ENCODE measurements at regions not wholly inside any gene's neighbourhood (a gene's known extent, or its start where the extent isn't known, plus 50 kb on each side); places are given as distances from the start of the nearest gene placed in this dataset.
A peak's percentile ranks its signal among the peaks of the same experiment; 100 is the strongest.
"Not testable (repeated sequence)": the region's sequence is repeated elsewhere in the genome, so short reads cannot be mapped to it uniquely, and the experiment has no call there.

- not testable (repeated sequence) for H3K27me3 ChIP-seq (ENCODE audit: insufficient read depth, low read length); H3K9me3 ChIP-seq (ENCODE audit: low read length); H3K4me3 ChIP-seq (ENCODE audit: low read length); H3K4me1 ChIP-seq (ENCODE audit: insufficient read depth, low read length); H3K36me3 ChIP-seq (ENCODE audit: insufficient read depth, low read length); H2AFZ ChIP-seq (ENCODE audit: low read depth, low read length)
Measured at GRCh38 chr5:29451004-29451403, 1742.5 kb upstream of the CDH6 start.

GRCh38 chr5:29414681-29415080 lies 1778.8 kb upstream of the CDH6 start:
- Histone ChIP-seq H2AFZ (ENCODE audit: low read depth, low read length) (no peak overlapping the region), H3K36me3 (ENCODE audit: insufficient read depth, low read length) (no peaks in the 10 kb centered on the region), H3K4me1 (ENCODE audit: insufficient read depth, low read length) (no peaks in the 10 kb centered on the region), H3K27me3 (ENCODE audit: insufficient read depth, low read length) (no peaks in the 10 kb centered on the region), H3K4me3 (ENCODE audit: low read length) (no peak overlapping the region), H3K9me3 (ENCODE audit: low read length) (no peaks in the 10 kb centered on the region)

- no peak overlapping the region for H2AFZ ChIP-seq (ENCODE audit: low read depth, low read length)
- no peak overlapping the region for H3K4me3 ChIP-seq (ENCODE audit: low read length)
- H3K9me3 ChIP-seq (ENCODE audit: low read length), result no peaks in the 10 kb centered on the region
- no peaks in the 10 kb centered on the region for H3K36me3 ChIP-seq (ENCODE audit: insufficient read depth, low read length)
- H3K27me3 ChIP-seq (ENCODE audit: insufficient read depth, low read length), result no peaks in the 10 kb centered on the region
- no peaks in the 10 kb centered on the region for H3K4me1 ChIP-seq (ENCODE audit: insufficient read depth, low read length)
Measured at GRCh38 chr5:29412979-29413378, 1780.5 kb upstream of the CDH6 start.

GRCh38 chr5:29402270-29402669 lies 1791.2 kb upstream of the CDH6 start:
- no peaks in the 10 kb centered on the region for H3K9me3 ChIP-seq (ENCODE audit: low read length)
- no peaks in the 10 kb centered on the region for H3K27me3 ChIP-seq (ENCODE audit: insufficient read depth, low read length)
- H3K36me3 ChIP-seq (ENCODE audit: insufficient read depth, low read length), result no peaks in the 10 kb centered on the region
- H2AFZ ChIP-seq (ENCODE audit: low read depth, low read length), result no peak overlapping the region
- H3K4me3 ChIP-seq (ENCODE audit: low read length), result no peak overlapping the region
- no peaks in the 10 kb centered on the region for H3K4me1 ChIP-seq (ENCODE audit: insufficient read depth, low read length)

GRCh38 chr5:29389993-29390392 lies 1803.5 kb upstream of the CDH6 start:
- H3K36me3 ChIP-seq (ENCODE audit: insufficient read depth, low read length), result no peaks in the 10 kb centered on the region
- no peaks in the 10 kb centered on the region for H3K9me3 ChIP-seq (ENCODE audit: low read length)
- no peak overlapping the region for H3K4me3 ChIP-seq (ENCODE audit: low read length)
- no peaks in the 10 kb centered on the region for H3K27me3 ChIP-seq (ENCODE audit: insufficient read depth, low read length)
- no peak overlapping the region for H2AFZ ChIP-seq (ENCODE audit: low read depth, low read length)
- H3K4me1 ChIP-seq (ENCODE audit: insufficient read depth, low read length), result no peaks in the 10 kb centered on the region

- no peaks in the 10 kb centered on the region for H3K27me3 ChIP-seq (ENCODE audit: insufficient read depth, low read length)
- no peaks in the 10 kb centered on the region for H3K36me3 ChIP-seq (ENCODE audit: insufficient read depth, low read length)
- H3K4me1 ChIP-seq (ENCODE audit: insufficient read depth, low read length), result peaks cover 2% of the 10 kb centered on the region
- H3K9me3 ChIP-seq (ENCODE audit: low read length), result no peaks in the 10 kb centered on the region
- no peak overlapping the region for H3K4me3 ChIP-seq (ENCODE audit: low read length)
- no peak overlapping the region for H2AFZ ChIP-seq (ENCODE audit: low read depth, low read length)
Measured at GRCh38 chr5:29387384-29387783, 1806.1 kb upstream of the CDH6 start.

- H3K4me1 ChIP-seq (ENCODE audit: insufficient read depth, low read length), result peaks cover 4% of the 10 kb centered on the region
- H3K36me3 ChIP-seq (ENCODE audit: insufficient read depth, low read length), result no peaks in the 10 kb centered on the region
- no peaks in the 10 kb centered on the region for H3K9me3 ChIP-seq (ENCODE audit: low read length)
- no peak overlapping the region for H3K4me3 ChIP-seq (ENCODE audit: low read length)
- H2AFZ ChIP-seq (ENCODE audit: low read depth, low read length), result peak overlapping the region; percentile 28
- H3K27me3 ChIP-seq (ENCODE audit: insufficient read depth, low read length), result no peaks in the 10 kb centered on the region
Measured at GRCh38 chr5:29382780-29383179, 1810.7 kb upstream of the CDH6 start.

GRCh38 chr5:29380029-29380428 lies 1813.5 kb upstream of the CDH6 start:
- Histone ChIP-seq H3K9me3 (ENCODE audit: low read length) (no peaks in the 10 kb centered on the region), H3K4me1 (ENCODE audit: insufficient read depth, low read length) (peaks cover 4% of the 10 kb centered on the region), H3K36me3 (ENCODE audit: insufficient read depth, low read length) (no peaks in the 10 kb centered on the region), H3K4me3 (ENCODE audit: low read length) (no peak overlapping the region), H3K27me3 (ENCODE audit: insufficient read depth, low read length) (no peaks in the 10 kb centered on the region), H2AFZ (ENCODE audit: low read depth, low read length) (no peak overlapping the region)

- Histone ChIP-seq H3K9me3 (ENCODE audit: low read length) (no peaks in the 10 kb centered on the region), H3K36me3 (ENCODE audit: insufficient read depth, low read length) (no peaks in the 10 kb centered on the region), H3K4me1 (ENCODE audit: insufficient read depth, low read length) (peaks cover 4% of the 10 kb centered on the region), H3K4me3 (ENCODE audit: low read length) (no peak overlapping the region), H3K27me3 (ENCODE audit: insufficient read depth, low read length) (no peaks in the 10 kb centered on the region), H2AFZ (ENCODE audit: low read depth, low read length) (no peak overlapping the region)
Measured at GRCh38 chr5:29379619-29380018, 1813.9 kb upstream of the CDH6 start.

GRCh38 chr5:29378104-29378503 lies 1815.4 kb upstream of the CDH6 start:
- H3K36me3 ChIP-seq (ENCODE audit: insufficient read depth, low read length), result no peaks in the 10 kb centered on the region
- H3K4me1 ChIP-seq (ENCODE audit: insufficient read depth, low read length), result peaks cover 4% of the 10 kb centered on the region
- H3K9me3 ChIP-seq (ENCODE audit: low read length), result no peaks in the 10 kb centered on the region
- no peaks in the 10 kb centered on the region for H3K27me3 ChIP-seq (ENCODE audit: insufficient read depth, low read length)
- no peak overlapping the region for H2AFZ ChIP-seq (ENCODE audit: low read depth, low read length)
- H3K4me3 ChIP-seq (ENCODE audit: low read length), result no peak overlapping the region

GRCh38 chr5:29370248-29370647 lies 1823.2 kb upstream of the CDH6 start:
- peaks cover 6% of the 10 kb centered on the region for H3K4me1 ChIP-seq (ENCODE audit: insufficient read depth, low read length)

GRCh38 chr5:29367176-29367833 lies 1826.2 kb upstream of the CDH6 start:
- Histone ChIP-seq H3K27me3 (ENCODE audit: insufficient read depth, low read length) (no peaks in the 10 kb centered on the region), H3K9me3 (ENCODE audit: low read length) (no peaks in the 10 kb centered on the region), H3K4me3 (ENCODE audit: low read length) (no peak overlapping the region), H3K36me3 (ENCODE audit: insufficient read depth, low read length) (no peaks in the 10 kb centered on the region), H3K4me1 (ENCODE audit: insufficient read depth, low read length) (peaks cover 6% of the 10 kb centered on the region), H2AFZ (ENCODE audit: low read depth, low read length) (no peak overlapping the region)

More at GRCh38 chr5:29370248-29370647, 1823.2 kb upstream of the CDH6 start:
- no peaks in the 10 kb centered on the region for H3K27me3 ChIP-seq (ENCODE audit: insufficient read depth, low read length)
- no peaks in the 10 kb centered on the region for H3K9me3 ChIP-seq (ENCODE audit: low read length)
- H2AFZ ChIP-seq (ENCODE audit: low read depth, low read length), result no peak overlapping the region
- no peak overlapping the region for H3K4me3 ChIP-seq (ENCODE audit: low read length)
- no peaks in the 10 kb centered on the region for H3K36me3 ChIP-seq (ENCODE audit: insufficient read depth, low read length)

- Histone ChIP-seq H3K27me3 (ENCODE audit: insufficient read depth, low read length) (no peaks in the 10 kb centered on the region), H2AFZ (ENCODE audit: low read depth, low read length) (no peak overlapping the region), H3K4me1 (ENCODE audit: insufficient read depth, low read length) (no peaks in the 10 kb centered on the region), H3K36me3 (ENCODE audit: insufficient read depth, low read length) (no peaks in the 10 kb centered on the region), H3K4me3 (ENCODE audit: low read length) (no peak overlapping the region), H3K9me3 (ENCODE audit: low read length) (no peaks in the 10 kb centered on the region)
Measured at GRCh38 chr5:29351170-29351569, 1842.3 kb upstream of the CDH6 start.

- H3K36me3 ChIP-seq (ENCODE audit: insufficient read depth, low read length), result no peaks in the 10 kb centered on the region
- no peaks in the 10 kb centered on the region for H3K9me3 ChIP-seq (ENCODE audit: low read length)
- no peak overlapping the region for H2AFZ ChIP-seq (ENCODE audit: low read depth, low read length)
- no peaks in the 10 kb centered on the region for H3K27me3 ChIP-seq (ENCODE audit: insufficient read depth, low read length)
- no peaks in the 10 kb centered on the region for H3K4me1 ChIP-seq (ENCODE audit: insufficient read depth, low read length)
- H3K4me3 ChIP-seq (ENCODE audit: low read length), result no peak overlapping the region
Measured at GRCh38 chr5:29337030-29337429, 1856.5 kb upstream of the CDH6 start.

Data from neuron (in vitro differentiated cells).